GM10248 (cell line): ENCODE measurements at regions not wholly inside any gene's neighbourhood (a gene's known extent, or its start where the extent isn't known, plus 50 kb on each side); places are given as distances from the start of the nearest gene placed in this dataset.

Experiments
- CTCF ChIA-PET: fragments of 300-600 bp; sonication (Branson Sonifier 250); formaldehyde crosslinking; extraction: SDS; loops from one replicate; lab custom pipeline; 2021; ENCODE audit warnings: antibody characterized with exemption; lab: Yijun Ruan, JAX
- POLR2A ChIA-PET: fragments of 350-650 bp; sonication (Branson Sonifier 250); formaldehyde crosslinking; extraction: SDS; loops from one replicate; lab custom pipeline; 2020; ENCODE audit warnings: antibody characterized with exemption; lab: Yijun Ruan, JAX
- DNase-seq: peaks from one replicate; pipeline ENCODE4 v3.0.0; 2012; ENCODE audit errors: extremely low spot score
- CTCF ChIP-seq: IDR thresholded peaks from 2 replicates; pipeline ENCODE4 v1.5.1; 2012; ENCODE audit warnings: mild to moderate bottlenecking, low read depth; ENCODE audit errors: extremely low read depth, missing control alignments, control extremely low read depth

- no peak for TF ChIP-seq CTCF
- ChIA-PET POLR2A (no interaction called here), CTCF (interaction anchor here (0.9 to 2.2 kb wide), 6 partner anchors 8 to 39 kb away, joined by 3 to 9 read pairs (median 6); no protein-coding TSS in a partner anchor)
- no peak for DNase-seq
These were observed 191.8 kb upstream of the NTM start for GRCh38 chr11:131178596-131178995.

GRCh38 chr11:131179836-131180235, 190.6 kb upstream of the NTM start:
- ChIA-PET CTCF (no interaction called here), POLR2A (no interaction called here)
- DNase-seq: no peak
- no peak for TF ChIP-seq CTCF

GRCh38 chr11:131185915-131186314, 184.5 kb upstream of the NTM start:
- no peak for TF ChIP-seq CTCF
- CTCF ChIA-PET: interaction anchor here (1.3 to 2.3 kb wide), 3 partner anchors 8 to 121 kb away, joined by 4 to 9 read pairs (median 6); no protein-coding TSS in a partner anchor
- POLR2A ChIA-PET: no interaction called here
- DNase-seq: no peak

- CTCF ChIA-PET: interaction anchor here (0.9 to 2.3 kb wide), 4 partner anchors 8 to 122 kb away, joined by 3 to 9 read pairs (median 5); no protein-coding TSS in a partner anchor
- peak; percentile 76 for DNase-seq
- POLR2A ChIA-PET: no interaction called here
- TF ChIP-seq CTCF: no peak
These were observed 183.8 kb upstream of the NTM start for GRCh38 chr11:131186629-131187101.

- DNase-seq: no peak
- POLR2A ChIA-PET: no interaction called here
- CTCF ChIA-PET: interaction anchor here (1.4 kb wide), 1 partner anchor 13 kb away, joined by 3 read pairs; no protein-coding TSS in a partner anchor
- no peak for TF ChIP-seq CTCF
These were observed 180.0 kb upstream of the NTM start for GRCh38 chr11:131190446-131190845.

- DNase-seq: no peak
- ChIA-PET CTCF (interaction anchor here (1.0 to 3.3 kb wide), 4 partner anchors 9 to 127 kb away, joined by 3 to 12 read pairs (median 5); no protein-coding TSS in a partner anchor), POLR2A (no interaction called here)
- no peak for TF ChIP-seq CTCF
These were observed 178.8 kb upstream of the NTM start for GRCh38 chr11:131191606-131192005.
